Effector memory CD8-positive, alpha-beta T cell (primary cell): ENCODE measurements at regions not wholly inside any gene's neighbourhood (a gene's known extent, or its start where the extent isn't known, plus 50 kb on each side); places are given as distances from the start of the nearest gene placed in this dataset.

Experiments used
- ATAC-seq: fragments of 150-1000 bp; cut with Tn5 transposase; replicated peaks from 2 replicates; pipeline ENCODE4 v1.10.0; 2021; ENCODE audit warnings: mild to moderate bottlenecking, moderate library complexity
- DNase-seq, 3 experiments: peaks; one replicate each; pipeline ENCODE4 v3.0.0; 2021
- H3K27ac Mint-ChIP-seq, 2 donors: one replicate each; pipeline ENCODE4 v1.8.0; 2022; ENCODE audit warnings: mild to moderate bottlenecking in 2 of 2, mixed read lengths in 2 of 2, moderate library complexity in 2 of 2
- H3K27me3 Mint-ChIP-seq, 2 donors: one replicate each; pipeline ENCODE4 v1.8.0; 2022; ENCODE audit warnings: mixed read lengths in 2 of 2
- H3K36me3 Mint-ChIP-seq: one replicate; pipeline ENCODE4 v1.8.0; 2022; ENCODE audit warnings: mild to moderate bottlenecking, moderate library complexity, mixed read lengths; ENCODE audit not compliant: insufficient read depth
- H3K4me1 Mint-ChIP-seq, 2 donors: one replicate each; pipeline ENCODE4 v1.8.0; 2022; ENCODE audit warnings: low read depth in 2 of 2, mixed read lengths in 2 of 2
- H3K4me3 Mint-ChIP-seq, 2 donors: one replicate each; pipeline ENCODE4 v1.8.0; 2022; ENCODE audit warnings: mild to moderate bottlenecking in 2 of 2, mixed read lengths in 2 of 2, moderate library complexity in 2 of 2
- H3K9me3 Mint-ChIP-seq, 2 donors: one replicate each; pipeline ENCODE4 v1.8.0; 2022; ENCODE audit warnings: mixed read lengths in 2 of 2

GRCh38 chr11:71075871-71076420, 176.4 kb downstream of the SHANK2 start:
- Mint-ChIP-seq H3K36me3 (no peaks in the 10 kb centered on the region), H3K27ac (no peak overlapping the region), H3K9me3 (no peaks in the 10 kb centered on the region), H3K4me1 (no peaks in the 10 kb centered on the region), H3K4me3 (no peak overlapping the region), H3K27me3 (peaks cover 14 to 27% of the 10 kb centered on the region in 2 donors)
- no peak for ATAC-seq
- DNase-seq = no peak

GRCh38 chr11:71075116-71075720, 177.2 kb downstream of the SHANK2 start:
- Mint-ChIP-seq H3K27me3 (peaks cover 14 to 27% of the 10 kb centered on the region in 2 donors), H3K36me3 (no peaks in the 10 kb centered on the region), H3K27ac (no peak overlapping the region), H3K9me3 (no peaks in the 10 kb centered on the region), H3K4me1 (no peaks in the 10 kb centered on the region), H3K4me3 (no peak overlapping the region)
- ATAC-seq (no peak), DNase-seq (no peak)

GRCh38 chr11:71071736-71072509, 180.5 kb downstream of the SHANK2 start:
- no peak for ATAC-seq
- H3K4me1 Mint-ChIP-seq = no peaks in the 10 kb centered on the region

GRCh38 chr11:71070490-71071453, 181.6 kb downstream of the SHANK2 start:
- H3K4me1 Mint-ChIP-seq = no peaks in the 10 kb centered on the region
- ATAC-seq = no peak
- H3K36me3 Mint-ChIP-seq = no peaks in the 10 kb centered on the region
- H3K9me3 Mint-ChIP-seq = peaks cover 0 to 2% of the 10 kb centered on the region in 2 donors
- no peak for DNase-seq
- peaks cover 2 to 8% of the 10 kb centered on the region in 2 donors for H3K27me3 Mint-ChIP-seq
- H3K27ac Mint-ChIP-seq = no peak overlapping the region
- no peak overlapping the region for H3K4me3 Mint-ChIP-seq

More at GRCh38 chr11:71071736-71072509, 180.5 kb downstream of the SHANK2 start:
- Mint-ChIP-seq H3K9me3 (peaks cover 0 to 2% of the 10 kb centered on the region in 2 donors), H3K36me3 (no peaks in the 10 kb centered on the region), H3K4me3 (no peak overlapping the region), H3K27ac (no peak overlapping the region), H3K27me3 (peaks cover 14 to 20% of the 10 kb centered on the region in 2 donors)
- no peak for DNase-seq

- Mint-ChIP-seq H3K9me3 (peaks cover 0 to 2% of the 10 kb centered on the region in 2 donors), H3K27me3 (peaks cover 14 to 20% of the 10 kb centered on the region in 2 donors), H3K4me1 (no peaks in the 10 kb centered on the region), H3K36me3 (no peaks in the 10 kb centered on the region), H3K27ac (no peak overlapping the region), H3K4me3 (no peak overlapping the region)
- no peak for DNase-seq
- no peak for ATAC-seq
These were observed 183.4 kb downstream of the SHANK2 start for GRCh38 chr11:71068963-71069362.

GRCh38 chr11:71067753-71068152, 184.6 kb downstream of the SHANK2 start:
- DNase-seq (no peak), ATAC-seq (no peak)
- Mint-ChIP-seq H3K9me3 (peaks cover 0 to 2% of the 10 kb centered on the region in 2 donors), H3K27me3 (peaks cover 26 to 28% of the 10 kb centered on the region in 2 donors), H3K27ac (no peak overlapping the region), H3K36me3 (no peaks in the 10 kb centered on the region), H3K4me1 (no peaks in the 10 kb centered on the region), H3K4me3 (no peak overlapping the region)

GRCh38 chr11:71066311-71066710, 186.1 kb downstream of the SHANK2 start:
- no peaks in the 10 kb centered on the region for H3K4me1 Mint-ChIP-seq
- ATAC-seq (no peak), DNase-seq (no peak)
- H3K9me3 Mint-ChIP-seq = peaks cover 0 to 2% of the 10 kb centered on the region in 2 donors
- H3K36me3 Mint-ChIP-seq = no peaks in the 10 kb centered on the region
- H3K27me3 Mint-ChIP-seq = peaks cover 36 to 39% of the 10 kb centered on the region in 2 donors
- no peak overlapping the region for H3K27ac Mint-ChIP-seq
- H3K4me3 Mint-ChIP-seq = no peak overlapping the region

- no peak for ATAC-seq
- no peak overlapping the region for H3K4me3 Mint-ChIP-seq
- no peak for DNase-seq
- H3K9me3 Mint-ChIP-seq = peaks cover 0 to 2% of the 10 kb centered on the region in 2 donors
- no peaks in the 10 kb centered on the region for H3K4me1 Mint-ChIP-seq
- no peak overlapping the region for H3K27ac Mint-ChIP-seq
- H3K27me3 Mint-ChIP-seq = peaks cover 36 to 39% of the 10 kb centered on the region in 2 donors
- no peaks in the 10 kb centered on the region for H3K36me3 Mint-ChIP-seq
These were observed 186.5 kb downstream of the SHANK2 start for GRCh38 chr11:71065841-71066240.

GRCh38 chr11:71064702-71065515, 187.5 kb downstream of the SHANK2 start:
- no peaks in the 10 kb centered on the region for H3K4me1 Mint-ChIP-seq
- peaks cover 36 to 47% of the 10 kb centered on the region in 2 donors for H3K27me3 Mint-ChIP-seq
- H3K4me3 Mint-ChIP-seq = no peak overlapping the region
- DNase-seq (no peak), ATAC-seq (no peak)
- no peaks in the 10 kb centered on the region for H3K36me3 Mint-ChIP-seq
- peaks cover 0 to 2% of the 10 kb centered on the region in 2 donors for H3K9me3 Mint-ChIP-seq
- no peak overlapping the region for H3K27ac Mint-ChIP-seq

GRCh38 chr11:71064183-71064582, 188.2 kb downstream of the SHANK2 start:
- no peaks in the 10 kb centered on the region for H3K4me1 Mint-ChIP-seq
- DNase-seq (no peak), ATAC-seq (no peak)
- H3K27ac Mint-ChIP-seq = no peak overlapping the region
- H3K36me3 Mint-ChIP-seq = no peaks in the 10 kb centered on the region
- no peak overlapping the region for H3K4me3 Mint-ChIP-seq
- peaks cover 39 to 52% of the 10 kb centered on the region in 2 donors for H3K27me3 Mint-ChIP-seq
- H3K9me3 Mint-ChIP-seq = no peaks in the 10 kb centered on the region

GRCh38 chr11:71063129-71063528, 189.2 kb downstream of the SHANK2 start:
- Mint-ChIP-seq H3K4me3 (no peak overlapping the region), H3K9me3 (no peaks in the 10 kb centered on the region), H3K27me3 (peaks cover 42 to 57% of the 10 kb centered on the region in 2 donors), H3K36me3 (no peaks in the 10 kb centered on the region), H3K27ac (no peak overlapping the region), H3K4me1 (no peaks in the 10 kb centered on the region)
- ATAC-seq = no peak
- DNase-seq = no peak

- no peaks in the 10 kb centered on the region for H3K9me3 Mint-ChIP-seq
- peaks cover 42 to 57% of the 10 kb centered on the region in 2 donors for H3K27me3 Mint-ChIP-seq
- DNase-seq (no peak), ATAC-seq (no peak)
- no peaks in the 10 kb centered on the region for H3K4me1 Mint-ChIP-seq
- no peaks in the 10 kb centered on the region for H3K36me3 Mint-ChIP-seq
- no peak overlapping the region for H3K27ac Mint-ChIP-seq
- no peak overlapping the region for H3K4me3 Mint-ChIP-seq
These were observed 190.2 kb downstream of the SHANK2 start for GRCh38 chr11:71062199-71062598.
